ENCODE measurements at regions not wholly inside any gene's neighbourhood (a gene's known extent, or its start where the extent isn't known, plus 50 kb on each side); places are given as distances from the start of the nearest gene placed in this dataset.

DNA sequence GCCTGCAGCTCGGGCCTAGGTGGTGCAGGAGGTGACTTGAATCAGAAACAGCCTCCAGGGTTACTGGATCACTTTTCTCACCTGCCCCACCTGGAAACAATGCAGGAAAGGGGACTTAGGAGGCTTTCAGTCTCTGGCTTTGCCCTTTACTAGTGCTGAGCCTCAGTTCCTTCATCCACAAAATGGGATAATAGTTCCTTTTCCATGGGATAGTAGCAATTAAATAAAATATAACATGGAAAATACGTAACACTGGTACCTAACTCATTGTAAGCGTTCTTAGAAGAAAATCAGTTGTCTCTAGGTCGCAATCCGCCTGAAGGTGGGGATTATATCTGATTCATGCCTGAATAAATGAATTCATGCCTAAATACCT is 91.4 kb upstream of the CALM2 start:
- TF ChIP-seq, protein P1, sequence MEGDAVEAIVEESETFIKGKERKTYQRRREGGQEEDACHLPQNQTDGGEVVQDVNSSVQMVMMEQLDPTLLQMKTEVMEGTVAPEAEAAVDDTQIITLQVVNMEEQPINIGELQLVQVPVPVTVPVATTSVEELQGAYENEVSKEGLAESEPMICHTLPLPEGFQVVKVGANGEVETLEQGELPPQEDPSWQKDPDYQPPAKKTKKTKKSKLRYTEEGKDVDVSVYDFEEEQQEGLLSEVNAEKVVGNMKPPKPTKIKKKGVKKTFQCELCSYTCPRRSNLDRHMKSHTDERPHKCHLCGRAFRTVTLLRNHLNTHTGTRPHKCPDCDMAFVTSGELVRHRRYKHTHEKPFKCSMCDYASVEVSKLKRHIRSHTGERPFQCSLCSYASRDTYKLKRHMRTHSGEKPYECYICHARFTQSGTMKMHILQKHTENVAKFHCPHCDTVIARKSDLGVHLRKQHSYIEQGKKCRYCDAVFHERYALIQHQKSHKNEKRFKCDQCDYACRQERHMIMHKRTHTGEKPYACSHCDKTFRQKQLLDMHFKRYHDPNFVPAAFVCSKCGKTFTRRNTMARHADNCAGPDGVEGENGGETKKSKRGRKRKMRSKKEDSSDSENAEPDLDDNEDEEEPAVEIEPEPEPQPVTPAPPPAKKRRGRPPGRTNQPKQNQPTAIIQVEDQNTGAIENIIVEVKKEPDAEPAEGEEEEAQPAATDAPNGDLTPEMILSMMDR (IDR thresholded peaks at IDR 0.05) = no peak
- TF ChIP-seq POLR2A (IDR thresholded peaks at IDR 0.05; ENCODE audit: low read depth) = no peak
- TF ChIP-seq EP300 (IDR thresholded peaks at IDR 0.05) = no peak

All from esophagus muscularis mucosa (tissue), 4 donors.